H1 (cell line): ENCODE measurements at regions not wholly inside any gene's neighbourhood (a gene's known extent, or its start where the extent isn't known, plus 50 kb on each side); places are given as distances from the start of the nearest gene placed in this dataset.
"Not testable (repeated sequence)": the region's sequence is repeated elsewhere in the genome, so short reads cannot be mapped to it uniquely, and the experiment has no call there.

Experiments used
- CTCF ChIA-PET: fragments of 300-600 bp; sonication (Branson Sonifier 250); formaldehyde crosslinking; loops from one replicate; lab custom pipeline; 2021; ENCODE audit not compliant: partially characterized antibody; lab: Charles Lee
- POLR2A ChIA-PET: fragments of 300-600 bp; sonication (Branson Sonifier 250); formaldehyde crosslinking; loops from one replicate; lab custom pipeline; 2021; ENCODE audit warnings: inconsistent platforms; ENCODE audit not compliant: partially characterized antibody; lab: Charles Lee
- DNase-seq, 2 experiments: peaks; one replicate each; pipeline versions ENCODE4 v3.0.0 to v3.0.0-alpha.2; 2010 to 2022; ENCODE audit warnings: low spot score in 2 of 2, low read depth in 1 of 2, mixed read lengths in 1 of 2
- FAIRE-seq: peaks from 2 replicates; lab custom pipeline; 2011; peaks lifted over from hg19 to GRCh38; lab: Jason Lieb, UNC
- H2AFZ ChIP-seq: 2 replicates; pipeline ENCODE4 v1.8.1; 2012; ENCODE audit warnings: low read length, inconsistent platforms
- H2AK5ac ChIP-seq: 2 replicates; pipeline ENCODE4 v1.6.1; 2013; ENCODE audit warnings: low read depth, low read length
- H2BK120ac ChIP-seq: replicated peaks from 2 replicates; pipeline ENCODE3; 2013; ENCODE audit warnings: low read depth, low read length, inconsistent platforms
- H2BK12ac ChIP-seq: 2 replicates; pipeline ENCODE4 v1.6.1; 2013; ENCODE audit warnings: low read depth, low read length
- H2BK15ac ChIP-seq: 2 replicates; pipeline ENCODE4 v1.6.1; 2013; ENCODE audit warnings: low read length
- H2BK20ac ChIP-seq: 2 replicates; pipeline ENCODE4 v1.6.1; 2013; ENCODE audit warnings: low read length
- H2BK5ac ChIP-seq: 2 replicates; pipeline ENCODE4 v1.6.1; 2013; ENCODE audit warnings: low read depth, low read length
- H3K14ac ChIP-seq: 2 replicates; pipeline ENCODE4 v1.6.1; 2013; ENCODE audit warnings: inconsistent platforms; ENCODE audit not compliant: insufficient read length
- H3K18ac ChIP-seq: 2 replicates; pipeline ENCODE4 v1.6.1; 2013; ENCODE audit warnings: low read length; ENCODE audit errors: extremely low read depth
- H3K23ac ChIP-seq: 2 replicates; pipeline ENCODE4 v1.6.1; 2013; ENCODE audit warnings: inconsistent platforms; ENCODE audit not compliant: insufficient read length
- H3K23me2 ChIP-seq: 2 replicates; pipeline ENCODE4 v1.6.1; 2013; ENCODE audit warnings: low read depth, low read length
- H3K27ac ChIP-seq: 2 replicates; pipeline ENCODE4 v1.6.1; 2011; ENCODE audit warnings: low read depth, low read length, inconsistent platforms
- H3K27me3 ChIP-seq, 4 experiments: replicated peaks in 1 of 4; 1 replicate in 1 of 4; 2 replicates in 3 of 4; pipeline versions ENCODE4 v1.6.1 to v1.8.1; 2011 to 2013; ENCODE audit warnings: low read length in 3 of 4, mild to moderate bottlenecking in 3 of 4, inconsistent platforms in 2 of 4, mixed read lengths in 2 of 4, moderate library complexity in 1 of 4; ENCODE audit not compliant: control insufficient read depth in 3 of 4, insufficient read depth in 3 of 4; ENCODE audit errors: extremely low read depth in 1 of 4
- H3K36me3 ChIP-seq, 4 experiments: 2 replicates each; pipeline versions ENCODE4 v1.6.1 to v1.8.1; 2011 to 2013; ENCODE audit warnings: mild to moderate bottlenecking in 4 of 4, low read length in 3 of 4, moderate library complexity in 2 of 4, control low read depth in 1 of 4, inconsistent platforms in 1 of 4; ENCODE audit not compliant: insufficient read depth in 4 of 4, control insufficient read depth in 2 of 4
- H3K4ac ChIP-seq: replicated peaks from 2 replicates; pipeline ENCODE3; 2013; ENCODE audit warnings: low read length, low read depth, mixed read lengths, inconsistent platforms; ENCODE audit not compliant: insufficient read length
- H3K4me1 ChIP-seq, 4 experiments: replicated peaks in 1 of 4; 1 replicate in 1 of 4; 2 replicates in 3 of 4; pipeline versions ENCODE4 v1.6.1 to v1.8.1; 2011 to 2013; ENCODE audit warnings: low read length in 3 of 4, inconsistent platforms in 2 of 4, mixed read lengths in 1 of 4; ENCODE audit not compliant: insufficient read depth in 4 of 4, control insufficient read depth in 3 of 4
- H3K4me2 ChIP-seq, 2 experiments: 2 replicates each; pipeline versions ENCODE4 v1.6.1 to v1.8.1; 2011 to 2013; ENCODE audit warnings: low read depth in 2 of 2, low read length in 2 of 2, control low read depth in 1 of 2, inconsistent platforms in 1 of 2, mild to moderate bottlenecking in 1 of 2; ENCODE audit not compliant: insufficient read depth in 1 of 2
- H3K4me3 ChIP-seq, 4 experiments: fragments of 200-600, 300-600 bp in 1 of 4; sonication (generic), shearing (Covaris generic), sonication (Bioruptor Twin) in 1 of 4; 2 replicates each; pipeline versions ENCODE4 v1.5.1 to v1.8.1; 2011 to 2016; ENCODE audit warnings: low read length in 4 of 4, low read depth in 3 of 4, control low read depth in 2 of 4, inconsistent platforms in 2 of 4, mild to moderate bottlenecking in 2 of 4, mixed read lengths in 1 of 4, moderate library complexity in 1 of 4; ENCODE audit not compliant: insufficient read depth in 2 of 4; ENCODE audit errors: extremely low read depth in 1 of 4
- H3K56ac ChIP-seq: replicated peaks from 2 replicates; pipeline ENCODE3; 2013; ENCODE audit warnings: low read depth, mild to moderate bottlenecking, mixed read lengths, low read length, inconsistent platforms; ENCODE audit not compliant: insufficient read length
- H3K79me1 ChIP-seq: 2 replicates; pipeline ENCODE4 v1.6.1; 2013; ENCODE audit warnings: low read depth, low read length, control low read depth
- H3K79me2 ChIP-seq, 2 experiments: 2 replicates each; pipeline versions ENCODE4 v1.6.1 to v1.8.1; 2012 to 2013; ENCODE audit warnings: low read length in 2 of 2, mild to moderate bottlenecking in 2 of 2, inconsistent platforms in 1 of 2; ENCODE audit not compliant: insufficient read depth in 2 of 2, control insufficient read depth in 1 of 2
- H3K9ac ChIP-seq, 4 experiments: replicated peaks in 1 of 4; 1 replicate in 1 of 4; 2 replicates in 3 of 4; pipeline versions ENCODE4 v1.6.1 to v1.8.1; 2011 to 2013; ENCODE audit warnings: low read depth in 3 of 4, low read length in 3 of 4, control low read depth in 2 of 4, mild to moderate bottlenecking in 2 of 4, moderate library complexity in 2 of 4, inconsistent platforms in 1 of 4; ENCODE audit errors: extremely low read depth in 1 of 4
- H3K9me3 ChIP-seq, 2 experiments: 2 replicates each; pipeline versions ENCODE4 v1.6.1 to v1.8.1; 2012 to 2013; ENCODE audit warnings: mild to moderate bottlenecking in 2 of 2, moderate library complexity in 2 of 2, control low read depth in 1 of 2, inconsistent platforms in 1 of 2, low read depth in 1 of 2, low read length in 1 of 2, mixed read lengths in 1 of 2; ENCODE audit not compliant: insufficient read depth in 2 of 2
- H4K20me1 ChIP-seq, 2 experiments: replicated peaks in 1 of 2; 2 replicates each; pipeline versions ENCODE3 to v1.8.1; 2011 to 2013; ENCODE audit warnings: inconsistent platforms in 2 of 2, low read length in 2 of 2, mild to moderate bottlenecking in 1 of 2; ENCODE audit not compliant: insufficient read depth in 2 of 2, control insufficient read depth in 1 of 2
- H4K5ac ChIP-seq: 2 replicates; pipeline ENCODE4 v1.6.1; 2013; ENCODE audit warnings: low read length, low read depth, mixed read lengths, inconsistent platforms; ENCODE audit not compliant: insufficient read length
- H4K8ac ChIP-seq: 2 replicates; pipeline ENCODE4 v1.8.0; 2013; ENCODE audit warnings: mild to moderate bottlenecking, moderate library complexity, low read length, inconsistent platforms; ENCODE audit not compliant: insufficient read depth; ENCODE audit errors: extremely low read depth
- H4K91ac ChIP-seq: replicated peaks from 2 replicates; pipeline ENCODE3; 2013; ENCODE audit warnings: low read length, mixed read lengths, inconsistent platforms; ENCODE audit not compliant: insufficient read length
- WGBS, 2 experiments: shearing (Covaris generic) in 1 of 2; methylation state at CpG; one replicate each; pipeline versions ENCODE4 v1.1.6 to v1.1.7; 2013 to 2015; ENCODE audit warnings: low lambda C conversion rate in 2 of 2, mixed read lengths in 2 of 2, inconsistent platforms in 1 of 2, low coverage in 1 of 2, missing lambda C conversion rate in 1 of 2; ENCODE audit not compliant: insufficient replicate concordance in 2 of 2, insufficient coverage in 1 of 2, insufficient read length in 1 of 2; ENCODE audit errors: extremely low coverage in 1 of 2, missing lambda C conversion rate in 1 of 2; 5-methylcytosine and 5-hydroxymethylcytosine counted together

DNA sequence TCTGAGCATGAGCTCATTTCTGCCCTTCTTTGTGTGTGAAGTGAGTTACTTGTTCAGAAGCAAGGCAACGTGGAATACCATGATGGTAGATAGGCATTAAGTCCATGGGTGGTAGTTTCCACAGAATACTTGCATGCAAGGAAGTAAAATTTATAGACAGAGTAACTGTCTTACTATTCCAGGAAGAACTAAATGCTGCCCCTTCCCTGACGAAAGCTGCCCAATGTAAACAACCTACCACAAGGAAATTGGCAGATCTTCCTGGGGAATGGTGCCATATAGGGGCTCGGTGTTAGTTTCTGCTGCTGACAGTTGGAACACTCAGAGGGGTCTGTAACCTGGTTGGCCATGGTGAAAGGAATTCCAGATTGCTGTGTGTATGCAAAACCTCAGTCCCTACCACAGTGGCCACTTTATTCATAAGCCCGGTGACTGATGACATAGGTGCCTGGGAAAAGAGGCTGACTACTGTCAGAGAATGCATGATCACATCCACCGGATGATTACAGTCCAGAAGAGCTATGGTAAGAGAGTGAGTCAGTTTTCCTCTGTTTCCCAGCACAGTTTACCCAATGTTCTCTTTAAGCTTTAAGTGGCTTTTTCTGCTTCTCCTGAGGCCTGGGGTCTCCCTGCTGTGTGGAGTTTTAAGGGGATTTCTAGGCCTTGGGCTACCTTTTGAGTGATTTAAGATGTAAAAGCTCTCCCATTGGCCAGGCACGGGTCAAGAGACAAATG lies 463.7 kb upstream of the NPAP1 start:
- H3K79me2 ChIP-seq, H3K14ac ChIP-seq, H3K4me1 ChIP-seq, H2BK12ac ChIP-seq, H3K27me3 ChIP-seq, H2BK15ac ChIP-seq, H3K56ac ChIP-seq, H2BK20ac ChIP-seq, H3K4ac ChIP-seq, H4K91ac ChIP-seq, H3K36me3 ChIP-seq, H3K9ac ChIP-seq, H3K23me2 ChIP-seq, H4K5ac ChIP-seq, H3K27ac ChIP-seq, CTCF ChIA-PET, H3K4me3 ChIP-seq, H4K8ac ChIP-seq, POLR2A ChIA-PET, H3K79me1 ChIP-seq, H2AFZ ChIP-seq, H2BK120ac ChIP-seq, FAIRE-seq, H3K18ac ChIP-seq, DNase-seq, H2BK5ac ChIP-seq, H3K23ac ChIP-seq, H2AK5ac ChIP-seq, H4K20me1 ChIP-seq, H3K4me2 ChIP-seq: not testable (repeated sequence)
- peaks cover 0 to 13% of the 10 kb centered on the region in 2 experiments; a peak in 2 of 4 replicates for H3K9me3 ChIP-seq
- 73% methylated on average over 6 of the region's 6 CpGs; no CpG with 5 or more reads in 1 of the 2 experiments for WGBS, 2 experiments
